ENCODE measurements at regions not wholly inside any gene's neighbourhood (a gene's known extent, or its start where the extent isn't known, plus 50 kb on each side); places are given as distances from the start of the nearest gene placed in this dataset.

DNA sequence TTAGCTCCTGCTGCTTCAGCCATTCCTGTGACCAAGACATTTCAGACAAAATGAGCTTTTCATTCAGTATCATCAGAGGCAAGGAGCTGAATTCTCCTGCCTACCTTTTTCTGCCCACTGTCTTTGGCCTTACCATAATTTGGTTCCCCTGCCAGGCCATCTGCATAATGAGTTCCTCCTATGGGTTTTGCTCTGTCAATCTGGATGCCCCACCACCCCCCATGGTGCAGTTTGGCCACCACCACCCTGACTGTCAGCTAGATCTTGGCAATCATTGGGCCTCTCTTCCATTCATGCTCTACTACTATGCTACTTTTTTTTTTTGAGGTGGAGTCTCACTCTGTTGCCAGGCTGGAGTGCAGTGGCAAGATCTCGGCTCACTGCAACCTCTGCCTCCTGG is 169.2 kb upstream of the ZKSCAN2 start:
- H3K79me2 ChIP-seq (ENCODE audit: insufficient read depth, low read length), result no peaks in the 10 kb centered on the region
- no peak overlapping the region for H3K4me3 Mint-ChIP-seq
- H3K9me3 ChIP-seq (replicated peaks in 1 of 2; ENCODE audit: control insufficient read depth in 1 of 2, insufficient read depth in 1 of 2, low read length in 2 of 2), result peaks cover 0 to 8% of the 10 kb centered on the region in 2 donors
- peaks cover 2 to 17% (median 5%) of the 10 kb centered on the region in 7 donors for H3K9me3 Mint-ChIP-seq
- H3K27me3 ChIP-seq (ENCODE audit: control insufficient read depth in 2 of 2, insufficient read depth in 2 of 2, low read length in 2 of 2), result no peaks in the 10 kb centered on the region
- no peak overlapping the region for H2AFZ ChIP-seq (ENCODE audit: insufficient read depth, low read depth, low read length, poor library complexity, severe bottlenecking)
- no peaks in the 10 kb centered on the region for H3K4me1 Mint-ChIP-seq
- intact Hi-C loops (cut with micrococcal nuclease), result no loop called here
- H3K36me3 Mint-ChIP-seq, result no peaks in the 10 kb centered on the region
- TF ChIP-seq, protein P1, sequence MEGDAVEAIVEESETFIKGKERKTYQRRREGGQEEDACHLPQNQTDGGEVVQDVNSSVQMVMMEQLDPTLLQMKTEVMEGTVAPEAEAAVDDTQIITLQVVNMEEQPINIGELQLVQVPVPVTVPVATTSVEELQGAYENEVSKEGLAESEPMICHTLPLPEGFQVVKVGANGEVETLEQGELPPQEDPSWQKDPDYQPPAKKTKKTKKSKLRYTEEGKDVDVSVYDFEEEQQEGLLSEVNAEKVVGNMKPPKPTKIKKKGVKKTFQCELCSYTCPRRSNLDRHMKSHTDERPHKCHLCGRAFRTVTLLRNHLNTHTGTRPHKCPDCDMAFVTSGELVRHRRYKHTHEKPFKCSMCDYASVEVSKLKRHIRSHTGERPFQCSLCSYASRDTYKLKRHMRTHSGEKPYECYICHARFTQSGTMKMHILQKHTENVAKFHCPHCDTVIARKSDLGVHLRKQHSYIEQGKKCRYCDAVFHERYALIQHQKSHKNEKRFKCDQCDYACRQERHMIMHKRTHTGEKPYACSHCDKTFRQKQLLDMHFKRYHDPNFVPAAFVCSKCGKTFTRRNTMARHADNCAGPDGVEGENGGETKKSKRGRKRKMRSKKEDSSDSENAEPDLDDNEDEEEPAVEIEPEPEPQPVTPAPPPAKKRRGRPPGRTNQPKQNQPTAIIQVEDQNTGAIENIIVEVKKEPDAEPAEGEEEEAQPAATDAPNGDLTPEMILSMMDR (IDR thresholded peaks at IDR 0.05), result no peak
- no peaks in the 10 kb centered on the region for H4K20me1 ChIP-seq (ENCODE audit: insufficient read depth, low read length)
- H3K36me3 ChIP-seq (replicated peaks in 1 of 2; ENCODE audit: control insufficient read depth in 1 of 2, insufficient read depth in 2 of 2, low read length in 2 of 2), result no peaks in the 10 kb centered on the region
- no CpG with 5 or more reads among the region's 1 CpG for WGBS (ENCODE audit: insufficient coverage)
- no peak overlapping the region for H3K9ac ChIP-seq (ENCODE audit: insufficient read depth, low read length, poor library complexity, severe bottlenecking)
- H3K27ac Mint-ChIP-seq, result no peak overlapping the region
- peaks cover 0 to 4% (median 0%) of the 10 kb centered on the region in 3 donors for H3K27me3 Mint-ChIP-seq (ENCODE audit: low read depth in 3 of 3)
- H3K4me1 ChIP-seq (ENCODE audit: control insufficient read depth in 1 of 2, insufficient read depth in 2 of 2, low read length in 2 of 2), result no peaks in the 10 kb centered on the region
- DNase-seq, result no peak
- no peak overlapping the region for H3K27ac ChIP-seq (ENCODE audit: low read depth in 1 of 2, low read length in 2 of 2)
- H3K4me3 ChIP-seq (replicated peaks in 1 of 3; ENCODE audit: low read depth in 2 of 3, low read length in 3 of 3), result no peak overlapping the region
- H3K4me2 ChIP-seq (replicated peaks; ENCODE audit: extremely low read depth, low read length, poor library complexity, severe bottlenecking), result no peak overlapping the region

DNA sequence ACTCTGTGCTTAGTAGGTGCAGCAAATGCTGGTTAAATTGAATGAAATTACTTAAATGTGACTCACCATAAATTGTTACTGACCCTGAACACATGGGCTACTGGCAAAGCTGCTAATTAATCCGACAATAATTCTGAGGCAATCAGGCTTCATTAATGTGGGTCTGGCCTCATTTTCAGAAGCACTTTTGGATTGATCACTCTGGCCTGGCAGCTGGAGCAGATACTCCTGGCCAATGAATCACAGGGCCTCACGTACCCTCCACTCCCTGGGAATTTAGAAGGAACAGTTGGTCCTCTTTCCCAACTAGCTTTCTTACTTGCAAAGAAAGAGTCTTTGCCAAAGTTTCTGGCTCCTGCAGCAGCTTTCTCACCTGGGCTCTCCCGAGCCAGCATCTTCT is 162.0 kb upstream of the ZKSCAN2 start:
- intact Hi-C loops (cut with micrococcal nuclease), result no loop called here
- H3K27ac ChIP-seq (ENCODE audit: low read depth in 1 of 2, low read length in 2 of 2), result no peak overlapping the region
- H3K79me2 ChIP-seq (ENCODE audit: insufficient read depth, low read length), result no peaks in the 10 kb centered on the region
- no peak overlapping the region for H2AFZ ChIP-seq (ENCODE audit: insufficient read depth, low read depth, low read length, poor library complexity, severe bottlenecking)
- no peaks in the 10 kb centered on the region for H3K36me3 ChIP-seq (replicated peaks in 1 of 2; ENCODE audit: control insufficient read depth in 1 of 2, insufficient read depth in 2 of 2, low read length in 2 of 2)
- H4K20me1 ChIP-seq (ENCODE audit: insufficient read depth, low read length), result no peaks in the 10 kb centered on the region
- 83% methylated on average over 3 of the region's 3 CpGs for WGBS (ENCODE audit: insufficient coverage)
- Mint-ChIP-seq H3K27me3 (ENCODE audit: low read depth in 3 of 3) (peaks cover 0 to 4% (median 0%) of the 10 kb centered on the region in 3 donors), H3K27ac (no peak overlapping the region), H3K9me3 (peaks cover 0 to 8% (median 1%) of the 10 kb centered on the region in 7 donors), H3K36me3 (no peaks in the 10 kb centered on the region), H3K4me1 (no peaks in the 10 kb centered on the region), H3K4me3 (no peak overlapping the region)
- H3K27me3 ChIP-seq (ENCODE audit: control insufficient read depth in 2 of 2, insufficient read depth in 2 of 2, low read length in 2 of 2), result no peaks in the 10 kb centered on the region
- TF ChIP-seq, protein P1 (IDR thresholded peaks at IDR 0.05), result no peak
- no peak for DNase-seq
- H3K9ac ChIP-seq (ENCODE audit: insufficient read depth, low read length, poor library complexity, severe bottlenecking), result no peak overlapping the region
- no peaks in the 10 kb centered on the region for H3K4me1 ChIP-seq (ENCODE audit: control insufficient read depth in 1 of 2, insufficient read depth in 2 of 2, low read length in 2 of 2)
- no peak overlapping the region for H3K4me3 ChIP-seq (replicated peaks in 1 of 3; ENCODE audit: low read depth in 2 of 3, low read length in 3 of 3)
- no peak overlapping the region for H3K4me2 ChIP-seq (replicated peaks; ENCODE audit: extremely low read depth, low read length, poor library complexity, severe bottlenecking)
- H3K9me3 ChIP-seq (replicated peaks in 1 of 2; ENCODE audit: control insufficient read depth in 1 of 2, insufficient read depth in 1 of 2, low read length in 2 of 2), result no peaks in the 10 kb centered on the region
